D721Med (cell line): ENCODE measurements at regions not wholly inside any gene's neighbourhood (a gene's known extent, or its start where the extent isn't known, plus 50 kb on each side); places are given as distances from the start of the nearest gene placed in this dataset.
A peak's percentile ranks its signal among the peaks of the same experiment; 100 is the strongest.

ENCODE experiments used
- DNase-seq: peaks from one replicate; pipeline ENCODE4 v3.0.0; 2011; ENCODE audit warnings: low spot score; ENCODE audit not compliant: insufficient read length
- FAIRE-seq: peaks from 2 replicates; lab custom pipeline; 2011; peaks lifted over from hg19 to GRCh38; lab: Jason Lieb, UNC
- CTCF ChIP-seq: IDR thresholded peaks from 2 replicates; pipeline ENCODE4 v1.5.1; 2012; ENCODE audit warnings: mild to moderate bottlenecking, control low read depth; ENCODE audit not compliant: insufficient read depth; ENCODE audit errors: missing control alignments

- FAIRE-seq, result no peak
- TF ChIP-seq CTCF, result no peak
- DNase-seq, result no peak
These were observed 609.4 kb upstream of the COX7C start for GRCh38 chr5:86008293-86008692.

- FAIRE-seq, result no peak
- TF ChIP-seq CTCF, result no peak
- DNase-seq, result no peak
These were observed 609.0 kb upstream of the COX7C start for GRCh38 chr5:86008704-86009103.

- DNase-seq (no peak), FAIRE-seq (no peak)
These were observed 605.8 kb upstream of the COX7C start for GRCh38 chr5:86011937-86012336.

GRCh38 chr5:86029308-86029707 is 588.4 kb upstream of the COX7C start:
- no peak for FAIRE-seq
- DNase-seq, result no peak
- TF ChIP-seq CTCF, result no peak

More at GRCh38 chr5:86011937-86012336, 605.8 kb upstream of the COX7C start:
- no peak for TF ChIP-seq CTCF

GRCh38 chr5:86030753-86031152 is 587.0 kb upstream of the COX7C start:
- FAIRE-seq, result no peak
- TF ChIP-seq CTCF, result no peak
- no peak for DNase-seq

- peak; percentile 15 for DNase-seq
- peak; percentile 90 for FAIRE-seq
- TF ChIP-seq CTCF, result no peak
These were observed 579.2 kb upstream of the COX7C start for GRCh38 chr5:86038566-86038965.

GRCh38 chr5:86039351-86039750 is 578.4 kb upstream of the COX7C start:
- DNase-seq, result no peak
- no peak for FAIRE-seq
- TF ChIP-seq CTCF, result no peak
